ENCODE measurements at regions not wholly inside any gene's neighbourhood (a gene's known extent, or its start where the extent isn't known, plus 50 kb on each side); places are given as distances from the start of the nearest gene placed in this dataset.

DNA sequence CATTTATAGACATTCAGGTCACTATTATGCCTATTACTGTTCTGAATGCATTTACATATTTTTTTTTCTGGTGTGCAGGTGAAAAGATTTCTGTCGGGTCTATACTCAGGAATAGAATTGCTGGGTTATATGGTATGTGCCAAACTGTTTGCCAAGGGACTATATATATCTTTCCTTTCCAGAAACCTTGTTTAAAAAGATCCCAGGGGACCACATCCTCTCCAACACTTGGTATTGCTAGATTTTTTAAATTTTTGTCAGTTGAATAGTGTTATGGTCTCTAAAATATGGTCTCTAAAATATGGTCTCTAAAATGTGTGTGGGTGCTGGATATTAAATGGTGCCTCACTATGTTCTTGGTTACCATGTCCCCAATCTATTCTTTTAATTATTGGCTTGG, 131.3 kb downstream of the INSIG2 start:
- TF ChIP-seq, protein P1, sequence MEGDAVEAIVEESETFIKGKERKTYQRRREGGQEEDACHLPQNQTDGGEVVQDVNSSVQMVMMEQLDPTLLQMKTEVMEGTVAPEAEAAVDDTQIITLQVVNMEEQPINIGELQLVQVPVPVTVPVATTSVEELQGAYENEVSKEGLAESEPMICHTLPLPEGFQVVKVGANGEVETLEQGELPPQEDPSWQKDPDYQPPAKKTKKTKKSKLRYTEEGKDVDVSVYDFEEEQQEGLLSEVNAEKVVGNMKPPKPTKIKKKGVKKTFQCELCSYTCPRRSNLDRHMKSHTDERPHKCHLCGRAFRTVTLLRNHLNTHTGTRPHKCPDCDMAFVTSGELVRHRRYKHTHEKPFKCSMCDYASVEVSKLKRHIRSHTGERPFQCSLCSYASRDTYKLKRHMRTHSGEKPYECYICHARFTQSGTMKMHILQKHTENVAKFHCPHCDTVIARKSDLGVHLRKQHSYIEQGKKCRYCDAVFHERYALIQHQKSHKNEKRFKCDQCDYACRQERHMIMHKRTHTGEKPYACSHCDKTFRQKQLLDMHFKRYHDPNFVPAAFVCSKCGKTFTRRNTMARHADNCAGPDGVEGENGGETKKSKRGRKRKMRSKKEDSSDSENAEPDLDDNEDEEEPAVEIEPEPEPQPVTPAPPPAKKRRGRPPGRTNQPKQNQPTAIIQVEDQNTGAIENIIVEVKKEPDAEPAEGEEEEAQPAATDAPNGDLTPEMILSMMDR (IDR thresholded peaks at IDR 0.05; ENCODE audit: low read length) = no peak
- no peak for TF ChIP-seq EZH2 (IDR thresholded peaks at IDR 0.05; ENCODE audit: borderline replicate concordance, low read length)
